Thyroid gland (tissue), 4 donors: ENCODE measurements at regions not wholly inside any gene's neighbourhood (a gene's known extent, or its start where the extent isn't known, plus 50 kb on each side); places are given as distances from the start of the nearest gene placed in this dataset.
"Not testable (repeated sequence)": the region's sequence is repeated elsewhere in the genome, so short reads cannot be mapped to it uniquely, and the experiment has no call there.

ENCODE experiments used
- CTCF ChIP-seq, 6 experiments: fragments of 200-600 bp in 3 of 6; fragments of 450-650 bp in 3 of 6; sonication (generic) in 3 of 6; IDR thresholded peaks; one replicate each; pipeline ENCODE4 v1.5.1; 2016 to 2019; ENCODE audit warnings: antibody characterized with exemption in 6 of 6, mild to moderate bottlenecking in 2 of 6, inconsistent platforms in 1 of 6, moderate library complexity in 1 of 6
- POLR2A ChIP-seq, 2 donors: fragments of 450-650 bp; IDR thresholded peaks; one replicate each; pipeline ENCODE4 v1.6.1; 2017; ENCODE audit warnings: antibody characterized with exemption in 2 of 2, mild to moderate bottlenecking in 2 of 2, moderate library complexity in 1 of 2

GRCh38 chr16:33774724-33775123 is 315.3 kb downstream of the TP53TG3F start:
- TF ChIP-seq POLR2A, CTCF (IDR thresholded peaks at IDR 0.05): not testable (repeated sequence)
